GM12878 (cell line): ENCODE measurements at regions not wholly inside any gene's neighbourhood (a gene's known extent, or its start where the extent isn't known, plus 50 kb on each side); places are given as distances from the start of the nearest gene placed in this dataset.

Experiments used
- ATAC-seq: fragments of 200-7000 bp; cut with Tn5 transposase; 3 replicates; pipeline ENCODE4 v1.9.1; 2020; ENCODE audit warnings: mild to moderate bottlenecking, moderate library complexity
- BruUV-seq: library from RNA; stranded (reverse); fragments of 400-500 nt; replicated peaks from 2 replicates; lab custom pipeline; 2021; lab: Mats Ljungman, UMichigan
- CTCF ChIA-PET: fragments of 300-600 bp; sonication (Branson Sonifier 250); formaldehyde crosslinking; extraction: SDS; loops from one replicate; lab custom pipeline; 2021; ENCODE audit warnings: inconsistent platforms; lab: Yijun Ruan, JAX
- POLR2A ChIA-PET: fragments of 350-600 bp; formaldehyde crosslinking; extraction: SDS; loops from one replicate; lab custom pipeline; 2021; ENCODE audit warnings: inconsistent platforms; lab: Charles Lee
- RAD21 ChIA-PET: fragments of 300-600 bp; sonication (Branson Sonifier 250); formaldehyde crosslinking; loops from one replicate; lab custom pipeline; 2023; ENCODE audit warnings: antibody characterized with exemption; ENCODE audit not compliant: unreplicated experiment; lab: Charles Lee
- SMC1A ChIA-PET: fragments of 300-600 bp; sonication (Branson Sonifier 250); formaldehyde crosslinking; loops from one replicate; lab custom pipeline; 2023; ENCODE audit not compliant: unreplicated experiment, uncharacterized antibody; lab: Charles Lee
- DNase-seq: peaks from one replicate; pipeline ENCODE4 v3.0.0-alpha.2; 2011; ENCODE audit warnings: low read depth, low spot score
- FAIRE-seq: peaks from 3 replicates; lab custom pipeline; 2011; peaks lifted over from hg19 to GRCh38; lab: Jason Lieb, UNC
- H2AFZ ChIP-seq: 2 replicates; pipeline ENCODE4 v1.6.0; 2011; ENCODE audit warnings: low read depth, low read length, control low read depth; ENCODE audit not compliant: control insufficient read depth
- H3K27ac ChIP-seq: 2 replicates; pipeline ENCODE4 v1.5.1; 2011; ENCODE audit warnings: control low read depth; ENCODE audit not compliant: control insufficient read depth, insufficient read depth
- H3K27me3 ChIP-seq, 2 experiments: replicated peaks in 1 of 2; 2 replicates each; pipeline versions ENCODE4 v1.6.0 to v1.6.1; 2011; ENCODE audit warnings: low read length in 1 of 2; ENCODE audit not compliant: control insufficient read depth in 2 of 2, insufficient read depth in 2 of 2
- H3K36me3 ChIP-seq, 2 experiments: 2 replicates each; pipeline ENCODE4 v1.5.1; 2011; ENCODE audit warnings: low read length in 1 of 2; ENCODE audit not compliant: control insufficient read depth in 2 of 2, insufficient read depth in 2 of 2
- H3K4me1 ChIP-seq: 2 replicates; pipeline ENCODE4 v1.6.1; 2011; ENCODE audit warnings: mild to moderate bottlenecking, low read length, moderate library complexity, mixed read lengths; ENCODE audit not compliant: control insufficient read depth, insufficient read depth
- H3K4me2 ChIP-seq: 2 replicates; pipeline ENCODE4 v1.6.0; 2011; ENCODE audit warnings: control low read depth; ENCODE audit not compliant: control insufficient read depth, insufficient read depth
- H3K4me3 ChIP-seq: fragments of 200-600 bp; sonication (generic); 2 replicates; pipeline ENCODE4 v1.5.1; 2016
- H3K79me2 ChIP-seq: 2 replicates; pipeline ENCODE4 v1.6.0; 2011; ENCODE audit warnings: low read length; ENCODE audit not compliant: control insufficient read depth, insufficient read depth
- H3K9ac ChIP-seq: 2 replicates; pipeline ENCODE4 v1.8.0; 2011; ENCODE audit warnings: low read length, control low read depth, mixed read lengths; ENCODE audit not compliant: control insufficient read depth, insufficient read depth
- H3K9me3 ChIP-seq: replicated peaks from 3 replicates; pipeline ENCODE4 v1.5.1; 2011; ENCODE audit warnings: mild to moderate bottlenecking, low read length; ENCODE audit not compliant: control insufficient read depth, insufficient read depth
- H4K20me1 ChIP-seq: 2 replicates; pipeline ENCODE4 v1.6.0; 2011; ENCODE audit not compliant: control insufficient read depth, insufficient read depth
- ASH2L ChIP-seq: fragments of 300-600, 200-600 bp; sonication (generic); IDR thresholded peaks from 2 replicates; pipeline ENCODE4 v1.6.1; 2017; ENCODE audit warnings: low read depth, mild to moderate bottlenecking, borderline replicate concordance
- CBFB ChIP-seq: IDR thresholded peaks from 2 replicates; pipeline ENCODE4 v1.6.1; 2016; ENCODE audit warnings: antibody characterized with exemption, low read depth
- EZH2 ChIP-seq: IDR thresholded peaks from 2 replicates; pipeline ENCODE4 v1.6.1; 2012; ENCODE audit warnings: low read depth, mild to moderate bottlenecking, control low read depth, inconsistent platforms, low read length, borderline replicate concordance; ENCODE audit not compliant: control insufficient read depth
- FOXM1 ChIP-seq: IDR thresholded peaks from 2 replicates; pipeline ENCODE4 v1.6.1; 2012; ENCODE audit warnings: low read depth, mild to moderate bottlenecking, inconsistent platforms, low read length, moderate library complexity
- HDAC2 ChIP-seq: fragments of 200-600 bp; sonication (generic); IDR thresholded peaks from 2 replicates; pipeline ENCODE4 v1.6.1; 2017
- IRF4 ChIP-seq: IDR thresholded peaks from 2 replicates; pipeline ENCODE4 v1.6.1; 2011; ENCODE audit warnings: low read depth, low read length
- MEF2A ChIP-seq: IDR thresholded peaks from 2 replicates; pipeline ENCODE4 v1.6.1; 2011; ENCODE audit warnings: low read depth, mild to moderate bottlenecking, low read length, moderate library complexity; ENCODE audit not compliant: insufficient read depth
- RAD51 ChIP-seq: fragments of 450-650 bp; IDR thresholded peaks from 2 replicates; pipeline ENCODE4 v1.6.1; 2016; ENCODE audit warnings: moderate library complexity, mild to moderate bottlenecking, inconsistent platforms
- REST ChIP-seq: IDR thresholded peaks from 2 replicates; pipeline ENCODE4 v1.6.1; 2012; ENCODE audit warnings: mild to moderate bottlenecking, low read depth, low read length
- SIN3A ChIP-seq: IDR thresholded peaks from 2 replicates; pipeline ENCODE4 v1.6.1; 2012; ENCODE audit warnings: low read depth, low read length, improper control_type of control experiment
- SIX5 ChIP-seq: IDR thresholded peaks from 2 replicates; pipeline ENCODE4 v1.6.1; 2011; ENCODE audit warnings: mild to moderate bottlenecking, low read depth, low read length, moderate library complexity; ENCODE audit not compliant: severe bottlenecking
- SREBF1 ChIP-seq: IDR thresholded peaks from 2 replicates; pipeline ENCODE4 v1.6.1; 2012; ENCODE audit warnings: mild to moderate bottlenecking, low read length
- ZNF207 ChIP-seq: fragments of 450-650 bp; IDR thresholded peaks from 2 replicates; pipeline ENCODE4 v1.6.1; 2014; ENCODE audit warnings: antibody characterized with exemption, mild to moderate bottlenecking, borderline replicate concordance
- in situ Hi-C: fragments of 300-500 bp; cut with MboI; formaldehyde crosslinking; loops from 9 replicates; pipeline ENCODE4 v1.14.3; 2018; ENCODE audit warnings: mixed read lengths
- intact Hi-C: fragments of 100-400 bp; cut with micrococcal nuclease; formaldehyde crosslinking; loops from one replicate; pipeline ENCODE4 v1.14.2; 2022; ENCODE audit not compliant: unreplicated experiment
- TF ChIP-seq, protein P1 (sequence below): fragments of 450-650 bp; formaldehyde crosslinking; IDR thresholded peaks from 2 replicates; pipeline ENCODE4 v1.4.0; 2020; ENCODE audit warnings: mild to moderate bottlenecking, moderate library complexity

DNA sequence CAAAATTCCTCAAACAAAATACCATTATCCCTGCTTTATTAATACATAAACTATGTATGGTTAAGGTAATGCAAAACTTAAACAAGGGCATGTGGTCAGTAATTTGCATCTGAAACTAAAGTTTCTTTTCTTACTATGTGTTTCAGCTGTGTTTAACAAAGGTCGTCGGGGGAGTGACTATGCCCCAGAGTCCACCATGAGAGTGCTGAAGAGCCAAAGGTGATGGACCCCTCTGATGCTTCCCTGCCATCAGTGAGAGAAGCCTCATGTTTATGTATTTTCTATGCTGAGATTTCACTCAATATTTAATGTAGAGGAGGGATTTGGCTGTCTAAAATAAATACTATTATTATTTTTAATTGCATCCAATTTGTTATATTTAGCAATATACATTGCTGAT, 707.2 kb upstream of the REG3G start (continued):
- TF ChIP-seq SREBF1 (no peak), EZH2 (no peak), IRF4 (no peak), ZNF207 (no peak), HDAC2 (no peak), RAD51 (no peak)
- TF ChIP-seq, protein P1, sequence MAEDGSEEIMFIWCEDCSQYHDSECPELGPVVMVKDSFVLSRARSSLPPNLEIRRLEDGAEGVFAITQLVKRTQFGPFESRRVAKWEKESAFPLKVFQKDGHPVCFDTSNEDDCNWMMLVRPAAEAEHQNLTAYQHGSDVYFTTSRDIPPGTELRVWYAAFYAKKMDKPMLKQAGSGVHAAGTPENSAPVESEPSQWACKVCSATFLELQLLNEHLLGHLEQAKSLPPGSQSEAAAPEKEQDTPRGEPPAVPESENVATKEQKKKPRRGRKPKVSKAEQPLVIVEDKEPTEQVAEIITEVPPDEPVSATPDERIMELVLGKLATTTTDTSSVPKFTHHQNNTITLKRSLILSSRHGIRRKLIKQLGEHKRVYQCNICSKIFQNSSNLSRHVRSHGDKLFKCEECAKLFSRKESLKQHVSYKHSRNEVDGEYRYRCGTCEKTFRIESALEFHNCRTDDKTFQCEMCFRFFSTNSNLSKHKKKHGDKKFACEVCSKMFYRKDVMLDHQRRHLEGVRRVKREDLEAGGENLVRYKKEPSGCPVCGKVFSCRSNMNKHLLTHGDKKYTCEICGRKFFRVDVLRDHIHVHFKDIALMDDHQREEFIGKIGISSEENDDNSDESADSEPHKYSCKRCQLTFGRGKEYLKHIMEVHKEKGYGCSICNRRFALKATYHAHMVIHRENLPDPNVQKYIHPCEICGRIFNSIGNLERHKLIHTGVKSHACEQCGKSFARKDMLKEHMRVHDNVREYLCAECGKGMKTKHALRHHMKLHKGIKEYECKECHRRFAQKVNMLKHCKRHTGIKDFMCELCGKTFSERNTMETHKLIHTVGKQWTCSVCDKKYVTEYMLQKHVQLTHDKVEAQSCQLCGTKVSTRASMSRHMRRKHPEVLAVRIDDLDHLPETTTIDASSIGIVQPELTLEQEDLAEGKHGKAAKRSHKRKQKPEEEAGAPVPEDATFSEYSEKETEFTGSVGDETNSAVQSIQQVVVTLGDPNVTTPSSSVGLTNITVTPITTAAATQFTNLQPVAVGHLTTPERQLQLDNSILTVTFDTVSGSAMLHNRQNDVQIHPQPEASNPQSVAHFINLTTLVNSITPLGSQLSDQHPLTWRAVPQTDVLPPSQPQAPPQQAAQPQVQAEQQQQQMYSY, result no peak

- H2AFZ ChIP-seq, result no peak overlapping the region
- H3K27ac ChIP-seq, result no peak overlapping the region
- DNase-seq, result no peak
- no peaks in the 10 kb centered on the region for H4K20me1 ChIP-seq
- in situ Hi-C loops, result no loop called here
- FAIRE-seq, result no peak
- SMC1A ChIA-PET, result interaction anchor here (1.5 kb wide), 1 partner anchor 11 kb away, joined by 5 read pairs; no protein-coding TSS in a partner anchor
- no peak overlapping the region for H3K9ac ChIP-seq
- H3K9me3 ChIP-seq, result no peaks in the 10 kb centered on the region
- ATAC-seq, result no peak
- BruUV-seq, result no TSS peak
- H3K4me2 ChIP-seq, result no peak overlapping the region
- H3K4me3 ChIP-seq, result no peak overlapping the region
- intact Hi-C loops, result no loop called here
- POLR2A ChIA-PET, result no interaction called here
- no peaks in the 10 kb centered on the region for H3K36me3 ChIP-seq
- H3K4me1 ChIP-seq, result no peaks in the 10 kb centered on the region
- RAD21 ChIA-PET, result no interaction called here
- no peaks in the 10 kb centered on the region for H3K27me3 ChIP-seq
- H3K79me2 ChIP-seq, result no peaks in the 10 kb centered on the region
- CTCF ChIA-PET, result no interaction called here
- no peak for TF ChIP-seq CBFB
- TF ChIP-seq, protein P1, result no peak
- no peak for TF ChIP-seq ZNF207
- TF ChIP-seq FOXM1, result no peak
- no peak for TF ChIP-seq REST
- no peak for TF ChIP-seq SIN3A
- no peak for TF ChIP-seq ASH2L
- no peak for TF ChIP-seq MEF2A
- TF ChIP-seq SIX5, result no peak
These were observed 695.3 kb upstream of the REG3G start for GRCh38 chr2:78330193-78330592.
